AG09309 (cell line): ENCODE measurements at regions not wholly inside any gene's neighbourhood (a gene's known extent, or its start where the extent isn't known, plus 50 kb on each side); places are given as distances from the start of the nearest gene placed in this dataset.

Experiments used
- DNase-seq: peaks from one replicate; pipeline ENCODE4 v3.0.0-alpha.2; 2010; ENCODE audit warnings: low read depth
- H3K4me3 ChIP-seq: 2 replicates; pipeline ENCODE4 v1.5.1; 2011; ENCODE audit warnings: mild to moderate bottlenecking, low read depth, low read length, moderate library complexity; ENCODE audit not compliant: control insufficient read depth
- TF ChIP-seq, protein P1 (sequence below): IDR thresholded peaks from 2 replicates; pipeline ENCODE4 v1.5.1; 2011; ENCODE audit warnings: mild to moderate bottlenecking, low read depth, low read length, inconsistent platforms; ENCODE audit not compliant: insufficient read depth, control insufficient read depth; ENCODE audit errors: missing control alignments

DNA sequence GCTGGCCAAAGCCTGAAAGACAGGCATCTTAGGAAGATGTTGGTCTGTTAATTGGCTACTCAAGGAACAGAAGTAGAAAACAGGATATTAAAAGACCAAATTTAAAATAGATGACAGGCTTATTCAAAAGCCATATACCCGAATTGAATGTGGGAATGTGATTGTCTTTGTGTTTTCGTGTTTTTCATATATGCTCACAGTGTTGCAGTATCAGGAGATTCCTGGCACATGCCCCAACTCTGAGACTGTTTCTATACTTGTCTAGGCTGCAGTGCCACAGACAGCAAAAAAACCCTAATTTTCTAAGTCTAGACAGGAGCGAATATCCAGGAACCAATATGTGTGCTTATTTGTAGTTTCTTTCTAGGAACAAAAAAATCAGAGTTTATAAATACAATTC lies 57.4 kb upstream of the KRR1 start:
- DNase-seq = no peak

DNA sequence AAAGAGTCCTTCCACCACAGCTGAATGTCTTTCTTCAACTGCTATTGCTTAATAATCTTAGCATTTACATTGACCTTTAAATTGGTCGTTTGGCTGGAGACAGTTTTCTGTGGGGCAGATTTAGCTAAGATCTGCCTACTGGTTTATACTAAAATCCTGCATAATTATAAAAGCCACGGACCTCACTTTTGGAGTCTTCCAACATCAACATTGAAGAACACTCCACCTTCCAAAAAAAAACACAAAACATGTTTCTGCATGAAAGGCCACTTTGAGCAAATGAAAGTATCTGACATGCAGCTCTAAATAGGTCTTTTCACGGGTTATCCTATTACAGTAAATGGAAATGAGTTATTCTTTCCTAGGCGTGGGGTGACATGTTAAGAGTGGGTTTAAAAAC lies 57.0 kb upstream of the KRR1 start:
- TF ChIP-seq, protein P1, sequence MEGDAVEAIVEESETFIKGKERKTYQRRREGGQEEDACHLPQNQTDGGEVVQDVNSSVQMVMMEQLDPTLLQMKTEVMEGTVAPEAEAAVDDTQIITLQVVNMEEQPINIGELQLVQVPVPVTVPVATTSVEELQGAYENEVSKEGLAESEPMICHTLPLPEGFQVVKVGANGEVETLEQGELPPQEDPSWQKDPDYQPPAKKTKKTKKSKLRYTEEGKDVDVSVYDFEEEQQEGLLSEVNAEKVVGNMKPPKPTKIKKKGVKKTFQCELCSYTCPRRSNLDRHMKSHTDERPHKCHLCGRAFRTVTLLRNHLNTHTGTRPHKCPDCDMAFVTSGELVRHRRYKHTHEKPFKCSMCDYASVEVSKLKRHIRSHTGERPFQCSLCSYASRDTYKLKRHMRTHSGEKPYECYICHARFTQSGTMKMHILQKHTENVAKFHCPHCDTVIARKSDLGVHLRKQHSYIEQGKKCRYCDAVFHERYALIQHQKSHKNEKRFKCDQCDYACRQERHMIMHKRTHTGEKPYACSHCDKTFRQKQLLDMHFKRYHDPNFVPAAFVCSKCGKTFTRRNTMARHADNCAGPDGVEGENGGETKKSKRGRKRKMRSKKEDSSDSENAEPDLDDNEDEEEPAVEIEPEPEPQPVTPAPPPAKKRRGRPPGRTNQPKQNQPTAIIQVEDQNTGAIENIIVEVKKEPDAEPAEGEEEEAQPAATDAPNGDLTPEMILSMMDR = no peak
- no peak for DNase-seq
- no peak overlapping the region for H3K4me3 ChIP-seq

More for the DNA sequence above, 57.4 kb upstream of the KRR1 start:
- H3K4me3 ChIP-seq = no peak overlapping the region
- TF ChIP-seq, protein P1 = no peak

DNA sequence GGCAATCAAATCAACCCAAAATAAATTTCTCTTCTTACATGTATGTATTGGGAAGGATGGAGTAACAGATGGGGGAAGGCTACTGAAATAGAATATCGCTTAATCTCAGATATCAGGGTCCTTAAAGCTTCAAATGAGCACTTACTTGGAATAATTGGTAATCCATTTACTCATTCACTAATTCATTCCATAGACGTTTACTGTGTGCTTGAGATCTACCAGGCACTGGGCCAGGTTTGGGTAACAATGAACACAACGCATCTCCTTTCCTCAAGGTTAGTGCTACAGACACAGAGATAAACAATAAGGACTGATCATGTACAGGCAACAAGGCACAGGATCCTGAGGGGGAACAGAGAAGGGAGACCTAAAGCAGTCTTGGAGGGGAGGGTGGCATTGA lies 54.4 kb upstream of the KRR1 start:
- DNase-seq = no peak
- TF ChIP-seq, protein P1 = no peak

DNA sequence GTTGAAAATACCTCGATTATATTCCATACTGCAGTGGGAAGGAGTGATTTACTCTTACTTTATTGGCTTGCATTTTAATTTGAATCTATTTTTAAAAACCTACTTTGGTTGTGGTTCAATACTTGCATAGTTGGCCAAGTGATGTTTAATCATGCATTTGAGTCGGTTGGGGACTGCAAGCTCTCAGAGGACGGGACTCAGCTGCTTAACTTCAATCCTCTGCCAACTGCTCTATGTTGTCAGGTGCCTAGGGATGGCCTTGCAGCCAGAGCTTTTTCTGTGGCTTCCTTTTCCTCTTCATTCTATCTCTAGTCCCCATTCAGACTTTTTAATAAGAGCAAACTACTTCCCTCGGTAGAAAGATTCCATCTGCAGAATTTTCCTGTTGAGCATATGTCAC lies 53.4 kb upstream of the KRR1 start:
- H3K4me3 ChIP-seq = no peak overlapping the region
- TF ChIP-seq, protein P1 = no peak
- no peak for DNase-seq

More for the DNA sequence above, 54.4 kb upstream of the KRR1 start:
- no peak overlapping the region for H3K4me3 ChIP-seq

DNA sequence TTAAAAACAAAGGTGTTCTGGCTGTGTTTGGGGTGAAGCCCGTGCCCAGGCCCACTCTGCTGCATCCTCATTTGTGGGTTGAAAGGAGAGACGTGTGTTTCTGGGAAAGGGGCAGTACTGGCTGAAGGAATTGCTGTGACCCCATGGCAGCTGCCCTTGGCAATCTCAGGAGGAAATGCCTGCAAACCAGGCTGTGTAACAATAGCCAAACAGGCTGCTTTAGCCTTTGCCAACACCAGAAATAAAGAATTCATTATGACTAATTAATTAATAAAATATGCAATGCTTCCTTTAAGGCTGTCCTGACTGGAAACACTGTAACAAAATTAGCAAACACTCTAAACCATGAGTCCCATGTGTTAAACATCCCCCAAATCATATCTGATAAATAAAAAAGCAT lies 53.0 kb upstream of the KRR1 start:
- no peak overlapping the region for H3K4me3 ChIP-seq
- no peak for DNase-seq
- TF ChIP-seq, protein P1 = no peak

DNA sequence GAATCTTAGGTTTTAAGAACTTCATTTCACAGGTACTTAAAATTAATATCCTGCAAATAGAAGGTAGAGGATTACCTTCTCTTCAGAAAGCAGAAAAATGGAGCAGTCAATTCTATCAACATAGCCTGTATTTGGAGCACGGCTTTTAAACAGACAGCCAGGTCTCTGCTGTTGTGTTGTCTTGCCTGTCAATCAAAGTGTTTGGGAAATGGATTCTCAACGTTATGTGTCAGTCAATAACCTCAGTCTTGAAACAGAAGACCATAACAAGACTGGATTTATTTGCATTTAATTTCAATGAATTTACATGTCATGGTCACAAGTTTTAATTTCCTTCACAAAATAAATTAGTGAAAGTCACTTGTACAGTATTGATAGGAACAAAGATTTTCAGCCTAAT lies 51.9 kb upstream of the KRR1 start:
- DNase-seq = no peak
- TF ChIP-seq, protein P1 = no peak

DNA sequence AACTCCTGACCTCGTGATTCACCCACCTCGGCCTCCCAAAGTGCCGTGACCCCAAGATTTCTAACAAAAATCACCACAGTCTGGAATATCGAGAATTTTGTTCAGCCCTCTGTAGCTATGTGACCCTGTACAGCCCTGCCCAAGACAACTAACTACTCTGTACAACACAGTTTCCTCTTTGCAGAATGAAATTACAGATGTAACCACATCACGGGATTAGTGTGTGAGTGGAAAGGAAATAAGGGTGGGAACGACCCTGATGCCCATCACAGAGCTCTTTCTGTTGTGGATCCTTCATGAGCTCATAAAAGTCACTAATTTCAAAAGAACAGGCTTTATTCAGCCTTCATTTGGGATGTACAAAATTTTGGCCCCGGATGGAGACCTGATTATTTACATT lies 50.5 kb upstream of the KRR1 start:
- TF ChIP-seq, protein P1 = no peak
- H3K4me3 ChIP-seq = no peak overlapping the region
- DNase-seq = no peak

More for the DNA sequence above, 51.9 kb upstream of the KRR1 start:
- H3K4me3 ChIP-seq = no peak overlapping the region
